PC-3 (cell line): ENCODE measurements at regions not wholly inside any gene's neighbourhood (a gene's known extent, or its start where the extent isn't known, plus 50 kb on each side); places are given as distances from the start of the nearest gene placed in this dataset.

ENCODE experiments used
- ATAC-seq: fragments of 200-7000 bp; cut with Tn5 transposase; 2 replicates; pipeline ENCODE4 v1.9.1; 2020; ENCODE audit warnings: mild to moderate bottlenecking, moderate library complexity
- BruUV-seq: library from RNA; stranded (reverse); fragments of 400-500 nt; replicated peaks from 2 replicates; lab custom pipeline; 2021; lab: Mats Ljungman, UMichigan
- CTCF ChIA-PET: fragments of 300-600 bp; sonication (Branson Sonifier 250); formaldehyde crosslinking; loops from one replicate; lab custom pipeline; 2022; ENCODE audit warnings: antibody characterized with exemption; lab: Charles Lee
- POLR2A ChIA-PET: fragments of 300-600 bp; sonication (Branson Sonifier 250); formaldehyde crosslinking; loops from one replicate; lab custom pipeline; 2022; ENCODE audit warnings: antibody characterized with exemption; ENCODE audit not compliant: unreplicated experiment; lab: Charles Lee
- DNase-seq: peaks from one replicate; pipeline ENCODE4 v3.0.0-alpha.2; 2015
- H2AFZ ChIP-seq: fragments of 300-600 bp; sonication (generic); 2 replicates; pipeline ENCODE4 v1.6.0; 2016; ENCODE audit warnings: antibody characterized with exemption, low read length
- H3F3A ChIP-seq: fragments of 300-600 bp; sonication (generic); one replicate; pipeline ENCODE4 v1.6.0; 2017; ENCODE audit warnings: antibody characterized with exemption, low read length, control low read depth, mild to moderate bottlenecking; ENCODE audit not compliant: unreplicated experiment
- H3K27ac ChIP-seq: fragments of 300-600 bp; sonication (generic); 2 replicates; pipeline ENCODE4 v1.5.1; 2016; ENCODE audit warnings: mild to moderate bottlenecking, low read length
- H3K27me3 ChIP-seq: fragments of 300-600 bp; sonication (generic); 2 replicates; pipeline ENCODE4 v1.6.1; 2016; ENCODE audit warnings: low read length, mixed read lengths
- H3K36me3 ChIP-seq: fragments of 300-600 bp; sonication (generic); 2 replicates; pipeline ENCODE4 v1.6.1; 2016; ENCODE audit warnings: low read depth, mixed run types, low read length, mixed read lengths
- H3K4me1 ChIP-seq: fragments of 300-600 bp; sonication (generic); 2 replicates; pipeline ENCODE4 v1.5.1; 2016; ENCODE audit warnings: low read length; ENCODE audit not compliant: insufficient read depth
- H3K4me2 ChIP-seq: fragments of 300-600 bp; sonication (generic); 2 replicates; pipeline ENCODE4 v1.6.0; 2016; ENCODE audit warnings: low read length
- H3K4me3 ChIP-seq: fragments of 300-600 bp; sonication (generic); 2 replicates; pipeline ENCODE4 v1.5.1; 2016; ENCODE audit warnings: mild to moderate bottlenecking, low read length, mixed read lengths
- H3K79me2 ChIP-seq: fragments of 300-600 bp; sonication (generic); 2 replicates; pipeline ENCODE4 v1.6.1; 2017; ENCODE audit warnings: low read length, mixed read lengths
- H3K9ac ChIP-seq: fragments of 300-600 bp; sonication (generic); 2 replicates; pipeline ENCODE4 v1.6.0; 2016; ENCODE audit warnings: mild to moderate bottlenecking, low read length
- H3K9me2 ChIP-seq: fragments of 300-600 bp; sonication (generic); replicated peaks from 2 replicates; pipeline ENCODE4 v1.6.1; 2016; ENCODE audit warnings: mixed run types, low read length, mixed read lengths
- H3K9me3 ChIP-seq: fragments of 300-600 bp; sonication (generic); 2 replicates; pipeline ENCODE4 v1.6.1; 2016; ENCODE audit warnings: low read length, mixed read lengths
- H4K20me1 ChIP-seq: fragments of 300-600 bp; sonication (generic); 2 replicates; pipeline ENCODE4 v1.6.1; 2016; ENCODE audit warnings: low read length, mixed read lengths
- EZH2 ChIP-seq: fragments of 300-600 bp; sonication (generic); IDR thresholded peaks from one replicate; pipeline ENCODE4 v1.6.1; 2017; ENCODE audit warnings: antibody characterized with exemption, mild to moderate bottlenecking, low read length; ENCODE audit not compliant: unreplicated experiment
- EZH2phosphoT487 ChIP-seq: fragments of 300-600 bp; sonication (generic); IDR thresholded peaks from 2 replicates; pipeline ENCODE4 v1.6.1; 2018; ENCODE audit warnings: mild to moderate bottlenecking, antibody characterized with exemption, low read length, borderline replicate concordance
- intact Hi-C: fragments of 100-400 bp; cut with micrococcal nuclease; formaldehyde crosslinking; loops from 2 replicates; pipeline ENCODE4 v1.9.0; 2023
- TF ChIP-seq, protein P1 (sequence below): fragments of 300-600 bp; sonication (generic); conservative IDR thresholded peaks from 2 replicates; pipeline ENCODE4 v1.5.1; 2017; ENCODE audit warnings: antibody characterized with exemption, low read depth, mild to moderate bottlenecking, low read length

DNA sequence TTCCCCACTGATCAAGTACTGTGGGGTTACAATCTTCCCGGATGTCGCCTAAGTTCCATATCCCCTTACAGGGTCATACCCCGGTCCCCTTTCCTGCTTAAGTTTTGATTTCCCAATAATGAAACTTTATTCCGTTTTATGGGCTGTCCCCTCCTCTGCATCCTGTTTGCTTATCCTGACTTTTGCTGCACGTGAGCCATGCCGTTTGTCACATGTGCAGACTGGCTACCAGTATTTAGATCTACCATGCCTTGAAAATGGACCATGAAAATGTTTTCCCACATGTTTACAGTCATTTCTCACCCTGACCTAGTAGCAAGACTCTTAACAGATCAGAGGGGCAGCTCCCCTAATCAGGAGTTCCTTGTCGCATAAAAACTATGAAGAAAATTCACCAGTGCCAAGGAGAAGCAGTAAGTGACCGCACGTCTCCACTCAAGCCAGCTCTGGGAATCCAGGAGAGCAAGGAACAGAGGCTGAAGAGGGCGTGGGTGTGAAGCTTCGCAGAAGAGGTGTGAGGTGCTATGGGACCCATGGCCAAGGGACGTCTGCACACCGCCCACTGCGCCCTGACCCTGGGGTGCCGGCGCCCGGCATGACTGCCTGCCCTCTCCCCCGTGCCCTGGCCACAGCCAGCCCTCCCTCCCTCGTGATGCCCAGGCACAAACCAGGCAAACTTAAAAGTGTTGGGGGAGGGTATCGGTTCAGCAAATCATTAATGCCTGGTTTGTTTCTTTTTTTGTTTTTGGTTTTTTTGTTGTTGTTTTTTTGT is 440.8 kb upstream of the SALL3 start:
- intact Hi-C loops = no loop called here
- Histone ChIP-seq H3K9me3 (no peaks in the 10 kb centered on the region), H3K9me2 (no peaks in the 10 kb centered on the region), H3K27ac (no peak overlapping the region), H3K36me3 (no peaks in the 10 kb centered on the region), H2AFZ (no peak overlapping the region), H3K9ac (no peak overlapping the region), H3K4me3 (no peak overlapping the region), H3K4me1 (no peaks in the 10 kb centered on the region), H4K20me1 (no peaks in the 10 kb centered on the region), H3K4me2 (no peak overlapping the region), H3K27me3 (peaks cover 10% of the 10 kb centered on the region; the same call in 1 of the 2 replicates), H3K79me2 (no peaks in the 10 kb centered on the region), H3F3A (no peaks in the 10 kb centered on the region)
- POLR2A ChIA-PET = no interaction called here
- ATAC-seq (no peak), DNase-seq (no peak)
- TF ChIP-seq, protein P1, sequence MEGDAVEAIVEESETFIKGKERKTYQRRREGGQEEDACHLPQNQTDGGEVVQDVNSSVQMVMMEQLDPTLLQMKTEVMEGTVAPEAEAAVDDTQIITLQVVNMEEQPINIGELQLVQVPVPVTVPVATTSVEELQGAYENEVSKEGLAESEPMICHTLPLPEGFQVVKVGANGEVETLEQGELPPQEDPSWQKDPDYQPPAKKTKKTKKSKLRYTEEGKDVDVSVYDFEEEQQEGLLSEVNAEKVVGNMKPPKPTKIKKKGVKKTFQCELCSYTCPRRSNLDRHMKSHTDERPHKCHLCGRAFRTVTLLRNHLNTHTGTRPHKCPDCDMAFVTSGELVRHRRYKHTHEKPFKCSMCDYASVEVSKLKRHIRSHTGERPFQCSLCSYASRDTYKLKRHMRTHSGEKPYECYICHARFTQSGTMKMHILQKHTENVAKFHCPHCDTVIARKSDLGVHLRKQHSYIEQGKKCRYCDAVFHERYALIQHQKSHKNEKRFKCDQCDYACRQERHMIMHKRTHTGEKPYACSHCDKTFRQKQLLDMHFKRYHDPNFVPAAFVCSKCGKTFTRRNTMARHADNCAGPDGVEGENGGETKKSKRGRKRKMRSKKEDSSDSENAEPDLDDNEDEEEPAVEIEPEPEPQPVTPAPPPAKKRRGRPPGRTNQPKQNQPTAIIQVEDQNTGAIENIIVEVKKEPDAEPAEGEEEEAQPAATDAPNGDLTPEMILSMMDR = no peak
- TF ChIP-seq EZH2 (no peak), EZH2phosphoT487 (no peak)
- CTCF ChIA-PET = no interaction called here
- BruUV-seq = no TSS peak

DNA sequence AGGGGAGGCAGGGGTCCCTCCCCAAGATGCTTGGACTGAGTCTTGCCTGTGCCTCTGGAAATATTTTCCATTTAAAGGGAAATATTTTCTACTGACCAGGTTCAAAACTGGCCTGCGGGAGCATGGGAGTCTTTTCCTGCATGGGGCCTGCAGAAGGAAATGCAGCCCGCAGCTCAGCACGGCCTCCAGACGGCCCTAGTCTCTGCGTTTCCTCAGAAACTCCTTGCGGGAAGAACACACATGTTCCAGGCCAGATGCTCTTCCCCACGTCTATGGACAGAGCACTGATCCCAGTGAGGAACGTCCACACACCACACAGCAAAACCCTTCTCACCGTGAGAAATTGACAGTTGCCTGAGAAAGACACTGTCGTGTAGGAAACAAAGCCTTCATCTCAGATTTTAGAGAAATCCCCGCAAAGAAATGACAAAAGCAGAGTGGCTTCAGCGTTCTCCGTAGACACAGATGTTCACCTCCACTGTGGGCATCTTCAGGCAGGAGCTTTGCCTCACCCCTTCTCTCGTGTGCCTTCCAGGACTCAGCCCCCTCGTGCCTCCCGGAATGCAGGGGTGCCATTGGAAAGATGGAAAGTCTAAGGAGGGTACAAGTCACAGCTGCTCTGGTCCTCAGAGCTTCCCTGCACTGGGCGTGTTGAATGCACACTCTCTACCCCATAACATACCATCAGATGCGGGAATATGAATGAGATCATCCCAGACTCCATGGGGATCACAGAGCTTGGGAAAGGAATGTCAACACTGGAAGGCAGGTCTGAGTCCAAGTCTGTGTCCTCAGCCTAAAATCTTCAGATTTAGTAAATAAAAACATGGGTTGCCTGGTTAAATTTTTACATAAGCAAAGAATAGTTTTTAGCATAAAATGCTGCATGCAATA is 438.7 kb upstream of the SALL3 start:
- POLR2A ChIA-PET = no interaction called here
- CTCF ChIA-PET = no interaction called here
- BruUV-seq = no TSS peak
- Histone ChIP-seq H3K27me3 (no peaks in the 10 kb centered on the region; the same call in 1 of the 2 replicates), H3K27ac (no peak overlapping the region), H3K79me2 (no peaks in the 10 kb centered on the region), H3K9ac (no peak overlapping the region), H3K4me1 (no peaks in the 10 kb centered on the region), H3K36me3 (no peaks in the 10 kb centered on the region), H3F3A (no peaks in the 10 kb centered on the region), H3K9me2 (no peaks in the 10 kb centered on the region), H2AFZ (no peak overlapping the region), H3K4me3 (no peak overlapping the region), H3K4me2 (no peak overlapping the region), H4K20me1 (no peaks in the 10 kb centered on the region), H3K9me3 (no peaks in the 10 kb centered on the region)
- DNase-seq = no peak
- ATAC-seq = no peak
- intact Hi-C loops = no loop called here
- TF ChIP-seq, protein P1 = no peak
- TF ChIP-seq EZH2phosphoT487 (no peak), EZH2 (no peak)

DNA sequence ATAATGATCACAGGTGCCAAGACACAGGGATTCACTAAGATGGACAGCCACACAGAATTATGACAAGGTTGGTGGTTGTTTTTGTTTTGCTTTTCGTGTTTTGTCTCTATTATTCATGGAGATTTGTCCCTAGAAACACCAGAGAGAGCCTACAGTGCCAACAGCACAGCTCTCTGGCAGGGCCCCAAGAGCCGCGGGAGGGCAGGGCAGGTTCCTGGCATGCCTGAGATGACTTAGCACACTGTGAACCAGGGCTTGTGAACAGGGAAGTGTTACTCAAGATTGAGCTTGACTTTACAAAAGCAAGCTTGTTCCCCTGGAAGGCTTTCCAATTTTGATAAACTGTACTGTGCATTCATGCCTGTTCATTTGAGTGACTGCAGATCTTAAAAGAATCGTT is 437.4 kb upstream of the SALL3 start:
- BruUV-seq = no TSS peak
- H3K79me2 ChIP-seq = no peaks in the 10 kb centered on the region
- no peaks in the 10 kb centered on the region for H3K36me3 ChIP-seq
- no peaks in the 10 kb centered on the region for H4K20me1 ChIP-seq
- no peaks in the 10 kb centered on the region for H3F3A ChIP-seq
- no peak overlapping the region for H3K27ac ChIP-seq
- no peak overlapping the region for H3K4me3 ChIP-seq
- H3K4me1 ChIP-seq = no peaks in the 10 kb centered on the region
- POLR2A ChIA-PET = no interaction called here
- no peak overlapping the region for H2AFZ ChIP-seq
- TF ChIP-seq EZH2 = no peak
- H3K9ac ChIP-seq = no peak overlapping the region
- CTCF ChIA-PET = no interaction called here
- intact Hi-C loops = no loop called here
- ATAC-seq (no peak), DNase-seq (no peak)
- H3K9me2 ChIP-seq = no peaks in the 10 kb centered on the region
- no peak overlapping the region for H3K4me2 ChIP-seq
- H3K27me3 ChIP-seq = no peaks in the 10 kb centered on the region; the same call in 1 of the 2 replicates
- no peaks in the 10 kb centered on the region for H3K9me3 ChIP-seq
